ENCODE measurements at regions not wholly inside any gene's neighbourhood (a gene's known extent, or its start where the extent isn't known, plus 50 kb on each side); places are given as distances from the start of the nearest gene placed in this dataset.

DNA sequence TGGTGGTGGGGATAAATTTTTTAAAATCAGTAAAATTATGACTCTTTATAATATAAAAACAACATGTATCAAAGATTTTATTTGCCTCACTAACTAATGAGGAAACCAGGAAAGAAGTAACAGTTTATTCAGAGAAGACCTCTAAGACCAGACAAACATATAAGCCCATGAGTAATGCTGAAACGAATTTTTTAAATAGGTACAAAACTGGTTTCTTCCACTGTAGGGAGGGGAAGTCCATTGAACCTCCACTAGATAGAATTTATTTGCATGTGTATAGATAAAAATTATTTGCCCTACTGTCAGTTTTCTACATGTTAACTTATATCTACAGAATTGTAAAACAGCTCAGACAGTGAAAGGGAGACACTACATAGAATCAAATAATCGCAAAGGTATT, 86.8 kb downstream of the ZC3H11B start:
- no peak overlapping the region for H3K9ac ChIP-seq
- H4K20me1 ChIP-seq (ENCODE audit: insufficient read depth) = no peaks in the 10 kb centered on the region
- H3K27ac ChIP-seq = no peak overlapping the region
- TF ChIP-seq, protein P1, sequence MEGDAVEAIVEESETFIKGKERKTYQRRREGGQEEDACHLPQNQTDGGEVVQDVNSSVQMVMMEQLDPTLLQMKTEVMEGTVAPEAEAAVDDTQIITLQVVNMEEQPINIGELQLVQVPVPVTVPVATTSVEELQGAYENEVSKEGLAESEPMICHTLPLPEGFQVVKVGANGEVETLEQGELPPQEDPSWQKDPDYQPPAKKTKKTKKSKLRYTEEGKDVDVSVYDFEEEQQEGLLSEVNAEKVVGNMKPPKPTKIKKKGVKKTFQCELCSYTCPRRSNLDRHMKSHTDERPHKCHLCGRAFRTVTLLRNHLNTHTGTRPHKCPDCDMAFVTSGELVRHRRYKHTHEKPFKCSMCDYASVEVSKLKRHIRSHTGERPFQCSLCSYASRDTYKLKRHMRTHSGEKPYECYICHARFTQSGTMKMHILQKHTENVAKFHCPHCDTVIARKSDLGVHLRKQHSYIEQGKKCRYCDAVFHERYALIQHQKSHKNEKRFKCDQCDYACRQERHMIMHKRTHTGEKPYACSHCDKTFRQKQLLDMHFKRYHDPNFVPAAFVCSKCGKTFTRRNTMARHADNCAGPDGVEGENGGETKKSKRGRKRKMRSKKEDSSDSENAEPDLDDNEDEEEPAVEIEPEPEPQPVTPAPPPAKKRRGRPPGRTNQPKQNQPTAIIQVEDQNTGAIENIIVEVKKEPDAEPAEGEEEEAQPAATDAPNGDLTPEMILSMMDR (conservative IDR thresholded peaks at IDR 0.05; ENCODE audit: low read depth, low read length) = no peak
- no peaks in the 10 kb centered on the region for H3K79me2 ChIP-seq (ENCODE audit: insufficient read depth, low read depth)
- peaks cover 24% of the 10 kb centered on the region for H3K4me1 ChIP-seq (ENCODE audit: low read depth, poor library complexity, severe bottlenecking)
- no peaks in the 10 kb centered on the region for H3K27me3 ChIP-seq (ENCODE audit: insufficient read depth, low read depth)
- no peak overlapping the region for H3K4me3 ChIP-seq (IDR thresholded peaks at IDR 0.05; ENCODE audit: insufficient read depth, low read depth, low read length)
- no peak overlapping the region for H2AFZ ChIP-seq (ENCODE audit: low read depth)
- no peaks in the 10 kb centered on the region for H3K36me3 ChIP-seq (ENCODE audit: insufficient read depth)
- no peak overlapping the region for H3K4me2 ChIP-seq

DNA sequence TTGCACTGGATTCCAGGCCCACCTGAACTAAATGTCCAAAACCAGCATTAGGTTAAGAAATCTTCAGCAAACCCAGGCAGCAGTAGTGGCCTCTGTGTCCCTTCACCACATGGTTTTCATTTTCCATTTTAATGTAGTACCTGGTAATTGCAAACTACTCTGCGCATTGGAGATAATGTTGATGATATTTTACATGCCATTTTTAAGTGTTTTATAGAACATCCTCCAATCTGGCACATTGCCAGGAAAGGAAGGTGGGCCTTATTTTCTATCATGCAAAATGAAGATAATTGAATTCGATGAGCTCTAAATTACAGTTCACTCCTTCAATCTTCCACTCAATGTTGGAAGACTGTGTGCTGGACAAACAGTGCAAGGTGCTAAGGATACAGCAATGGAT, 89.5 kb downstream of the ZC3H11B start:
- H3K27me3 ChIP-seq (ENCODE audit: insufficient read depth, low read depth) = no peaks in the 10 kb centered on the region
- no peak overlapping the region for H3K27ac ChIP-seq
- H2AFZ ChIP-seq (ENCODE audit: low read depth) = no peak overlapping the region

DNA sequence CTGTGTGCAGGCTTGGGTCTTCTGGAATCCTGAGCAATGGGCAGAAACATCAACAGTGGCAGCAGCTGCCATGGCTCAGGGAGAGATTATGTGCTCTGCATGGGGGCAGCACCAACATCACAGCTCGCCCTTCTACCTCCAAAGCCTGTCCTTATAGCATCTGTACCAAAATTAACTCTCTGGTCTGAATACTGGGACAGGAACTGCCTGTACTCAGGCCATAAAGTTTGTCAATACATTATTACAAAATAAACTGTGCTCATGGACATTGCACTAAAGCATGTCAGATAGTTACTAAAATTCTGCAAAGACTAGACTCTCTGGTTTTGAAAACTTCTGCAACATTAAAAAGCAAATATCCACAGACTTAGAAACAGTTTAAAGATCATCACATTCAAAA, 91.6 kb downstream of the ZC3H11B start:
- Histone ChIP-seq H3K27me3 (ENCODE audit: insufficient read depth, low read depth) (no peaks in the 10 kb centered on the region), H3K27ac (no peak overlapping the region), H3K79me2 (ENCODE audit: insufficient read depth, low read depth) (no peaks in the 10 kb centered on the region), H2AFZ (ENCODE audit: low read depth) (no peak overlapping the region), H3K9ac (no peak overlapping the region), H4K20me1 (ENCODE audit: insufficient read depth) (no peaks in the 10 kb centered on the region), H3K4me3 (IDR thresholded peaks at IDR 0.05; ENCODE audit: insufficient read depth, low read depth, low read length) (no peak overlapping the region), H3K36me3 (ENCODE audit: insufficient read depth) (no peaks in the 10 kb centered on the region), H3K4me2 (no peak overlapping the region), H3K4me1 (ENCODE audit: low read depth, poor library complexity, severe bottlenecking) (no peaks in the 10 kb centered on the region)
- TF ChIP-seq, protein P1 (conservative IDR thresholded peaks at IDR 0.05; ENCODE audit: low read depth, low read length) = no peak

More for the DNA sequence above, 89.5 kb downstream of the ZC3H11B start:
- Histone ChIP-seq H4K20me1 (ENCODE audit: insufficient read depth) (no peaks in the 10 kb centered on the region), H3K4me3 (IDR thresholded peaks at IDR 0.05; ENCODE audit: insufficient read depth, low read depth, low read length) (no peak overlapping the region), H3K4me1 (ENCODE audit: low read depth, poor library complexity, severe bottlenecking) (peaks cover 6% of the 10 kb centered on the region), H3K9ac (no peak overlapping the region), H3K4me2 (no peak overlapping the region), H3K36me3 (ENCODE audit: insufficient read depth) (no peaks in the 10 kb centered on the region), H3K79me2 (ENCODE audit: insufficient read depth, low read depth) (no peaks in the 10 kb centered on the region)
- TF ChIP-seq, protein P1 (conservative IDR thresholded peaks at IDR 0.05; ENCODE audit: low read depth, low read length) = no peak

DNA sequence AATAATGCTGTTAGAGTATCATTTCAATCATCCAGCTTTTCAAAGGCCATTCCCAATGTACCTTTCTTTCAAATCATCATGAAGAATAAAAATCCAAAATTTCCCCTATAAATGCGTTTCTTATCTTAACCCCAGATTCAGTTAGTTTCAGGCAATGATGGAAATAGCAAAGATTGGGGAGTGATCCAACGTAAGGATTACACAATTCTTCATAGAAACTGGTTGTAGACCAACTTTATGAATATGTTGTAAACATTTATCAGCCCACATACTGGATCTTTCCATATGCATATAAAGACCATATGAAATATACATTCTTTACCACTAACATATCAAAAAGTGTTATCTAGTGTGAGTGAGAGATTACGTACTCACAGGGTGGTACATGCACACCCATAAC, 92.7 kb downstream of the ZC3H11B start:
- TF ChIP-seq, protein P1 (conservative IDR thresholded peaks at IDR 0.05; ENCODE audit: low read depth, low read length) = no peak
- no peak overlapping the region for H3K4me3 ChIP-seq (IDR thresholded peaks at IDR 0.05; ENCODE audit: insufficient read depth, low read depth, low read length)
- no peak overlapping the region for H3K4me2 ChIP-seq

GRCh38 chr1:219518907-219519248, 94.0 kb downstream of the ZC3H11B start:
- no peaks in the 10 kb centered on the region for H3K36me3 ChIP-seq (ENCODE audit: insufficient read depth)
- no peaks in the 10 kb centered on the region for H3K79me2 ChIP-seq (ENCODE audit: insufficient read depth, low read depth)
- H3K27me3 ChIP-seq (ENCODE audit: insufficient read depth, low read depth) = no peaks in the 10 kb centered on the region
- no peak overlapping the region for H2AFZ ChIP-seq (ENCODE audit: low read depth)
- H3K9ac ChIP-seq = no peak overlapping the region
- no peaks in the 10 kb centered on the region for H4K20me1 ChIP-seq (ENCODE audit: insufficient read depth)
- H3K4me2 ChIP-seq = no peak overlapping the region
- TF ChIP-seq, protein P1 (conservative IDR thresholded peaks at IDR 0.05; ENCODE audit: low read depth, low read length) = no peak
- H3K4me3 ChIP-seq (IDR thresholded peaks at IDR 0.05; ENCODE audit: insufficient read depth, low read depth, low read length) = no peak overlapping the region
- H3K27ac ChIP-seq = no peak overlapping the region
- no peaks in the 10 kb centered on the region for H3K4me1 ChIP-seq (ENCODE audit: low read depth, poor library complexity, severe bottlenecking)

More for the DNA sequence above, 92.7 kb downstream of the ZC3H11B start:
- Histone ChIP-seq H3K36me3 (ENCODE audit: insufficient read depth) (no peaks in the 10 kb centered on the region), H4K20me1 (ENCODE audit: insufficient read depth) (no peaks in the 10 kb centered on the region), H3K9ac (no peak overlapping the region), H2AFZ (ENCODE audit: low read depth) (no peak overlapping the region), H3K4me1 (ENCODE audit: low read depth, poor library complexity, severe bottlenecking) (no peaks in the 10 kb centered on the region), H3K79me2 (ENCODE audit: insufficient read depth, low read depth) (no peaks in the 10 kb centered on the region), H3K27ac (no peak overlapping the region), H3K27me3 (ENCODE audit: insufficient read depth, low read depth) (no peaks in the 10 kb centered on the region)

Data from KMS-11 (cell line).